Kidney capillary endothelial cell (primary cell): ENCODE measurements at regions not wholly inside any gene's neighbourhood (a gene's known extent, or its start where the extent isn't known, plus 50 kb on each side); places are given as distances from the start of the nearest gene placed in this dataset.

Source experiments
- DNase-seq: peaks from one replicate; pipeline ENCODE4 v3.0.0-alpha.2; 2018; ENCODE audit warnings: low spot score

- DNase-seq: no peak
Measured at GRCh38 chr13:31686670-31687425, 52.5 kb upstream of the RXFP2 start.
